Esophagus (tissue), 2 donors: ENCODE measurements at regions not wholly inside any gene's neighbourhood (a gene's known extent, or its start where the extent isn't known, plus 50 kb on each side); places are given as distances from the start of the nearest gene placed in this dataset.

Source experiments
- H3K27ac ChIP-seq, 2 donors: one replicate each; pipeline ENCODE4 v1.5.1; 2013; ENCODE audit warnings: low read depth in 2 of 2, mild to moderate bottlenecking in 2 of 2, inconsistent platforms in 1 of 2, low read length in 1 of 2, moderate library complexity in 1 of 2
- H3K27me3 ChIP-seq, 2 donors: one replicate each; pipeline ENCODE4 v1.6.1; 2013; ENCODE audit warnings: low read length in 2 of 2, control low read depth in 1 of 2, mild to moderate bottlenecking in 1 of 2; ENCODE audit not compliant: insufficient read depth in 2 of 2, control insufficient read depth in 1 of 2
- H3K36me3 ChIP-seq, 2 donors: one replicate each; pipeline ENCODE4 v1.6.1; 2013; ENCODE audit warnings: low read length in 1 of 2; ENCODE audit not compliant: control insufficient read depth in 2 of 2, insufficient read depth in 2 of 2
- H3K4me1 ChIP-seq, 2 donors: one replicate each; pipeline ENCODE4 v1.6.1; 2013; ENCODE audit warnings: low read length in 1 of 2; ENCODE audit not compliant: control insufficient read depth in 2 of 2, insufficient read depth in 2 of 2
- H3K4me3 ChIP-seq, 2 donors: one replicate each; pipeline ENCODE4 v1.5.1; 2013; ENCODE audit warnings: low read length in 2 of 2, mild to moderate bottlenecking in 2 of 2, low read depth in 1 of 2, moderate library complexity in 1 of 2
- H3K9me3 ChIP-seq, 2 donors: one replicate each; pipeline ENCODE4 v1.6.1; 2013; ENCODE audit warnings: mild to moderate bottlenecking in 2 of 2, low read depth in 1 of 2, low read length in 1 of 2, moderate library complexity in 1 of 2; ENCODE audit not compliant: control insufficient read depth in 2 of 2, insufficient read depth in 1 of 2
- WGBS, 2 donors: extraction: QIAGEN DNeasy Blood & Tissue Kit; methylation state at CpG; one replicate each; pipeline ENCODE4 v1.1.7; 2013; 5-methylcytosine and 5-hydroxymethylcytosine counted together
- donor health status: healthy with polysubstance abuse.
- donor health status: Bipolar disorder and iron deficiency.

DNA sequence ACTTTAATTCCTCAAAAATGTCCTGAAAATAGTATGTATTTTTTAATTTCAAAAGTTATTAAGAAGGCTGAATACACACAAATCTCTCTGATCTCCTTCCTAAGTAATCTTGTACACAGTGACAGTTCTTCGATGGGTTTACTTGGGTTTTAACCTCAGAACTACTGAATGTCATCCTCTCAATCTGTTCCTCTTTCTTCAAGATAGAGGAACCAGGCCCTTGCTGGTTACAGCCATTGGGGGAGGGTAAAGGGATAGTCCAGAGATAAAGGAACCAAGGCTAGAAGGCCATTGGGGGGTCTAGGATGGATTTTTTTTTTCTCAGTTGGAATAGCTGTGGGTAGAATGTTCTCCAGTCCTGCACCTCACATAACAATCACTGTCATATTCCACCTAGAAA is 224.9 kb downstream of the SKIDA1 start:
- Histone ChIP-seq H3K27me3 (no peaks in the 10 kb centered on the region), H3K4me1 (no peaks in the 10 kb centered on the region), H3K27ac (no peak overlapping the region), H3K9me3 (no peaks in the 10 kb centered on the region), H3K36me3 (no peaks in the 10 kb centered on the region), H3K4me3 (no peak overlapping the region)
- 57 to 75% methylated on average over 1 of the region's 1 CpG for WGBS, 2 donors

GRCh38 chr10:21299330-21299729 is 226.2 kb downstream of the SKIDA1 start:
- 93 to 95% methylated on average over 7 of the region's 7 CpGs for WGBS, 2 donors
- Histone ChIP-seq H3K9me3 (no peaks in the 10 kb centered on the region), H3K36me3 (no peaks in the 10 kb centered on the region), H3K27me3 (no peaks in the 10 kb centered on the region), H3K27ac (no peak overlapping the region), H3K4me1 (no peaks in the 10 kb centered on the region), H3K4me3 (no peak overlapping the region)

DNA sequence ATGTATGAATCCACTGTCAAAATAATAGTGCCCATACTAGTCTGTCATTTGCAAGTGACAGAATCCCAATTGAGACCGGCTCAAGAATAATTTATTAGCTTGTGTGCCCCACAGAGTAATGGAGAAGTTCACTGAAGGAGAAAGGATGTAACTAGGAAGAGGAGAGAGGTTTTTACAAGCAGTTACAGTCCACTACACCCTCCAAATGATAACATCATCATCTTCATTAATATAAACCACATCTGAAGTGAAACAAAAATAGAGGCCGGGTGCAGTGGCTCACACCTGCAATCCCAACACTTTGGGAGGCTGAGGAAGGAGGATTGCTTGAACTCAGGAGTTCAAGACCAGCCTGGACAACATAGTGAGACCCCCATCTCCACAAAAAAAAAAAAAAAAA is 226.8 kb downstream of the SKIDA1 start:
- Histone ChIP-seq H3K27me3 (no peaks in the 10 kb centered on the region), H3K4me1 (peaks cover 0 to 1% of the 10 kb centered on the region in 2 donors), H3K4me3 (no peak overlapping the region), H3K36me3 (no peaks in the 10 kb centered on the region), H3K27ac (no peak overlapping the region), H3K9me3 (no peaks in the 10 kb centered on the region)
- 85 to 89% methylated on average over 2 of the region's 2 CpGs for WGBS, 2 donors

DNA sequence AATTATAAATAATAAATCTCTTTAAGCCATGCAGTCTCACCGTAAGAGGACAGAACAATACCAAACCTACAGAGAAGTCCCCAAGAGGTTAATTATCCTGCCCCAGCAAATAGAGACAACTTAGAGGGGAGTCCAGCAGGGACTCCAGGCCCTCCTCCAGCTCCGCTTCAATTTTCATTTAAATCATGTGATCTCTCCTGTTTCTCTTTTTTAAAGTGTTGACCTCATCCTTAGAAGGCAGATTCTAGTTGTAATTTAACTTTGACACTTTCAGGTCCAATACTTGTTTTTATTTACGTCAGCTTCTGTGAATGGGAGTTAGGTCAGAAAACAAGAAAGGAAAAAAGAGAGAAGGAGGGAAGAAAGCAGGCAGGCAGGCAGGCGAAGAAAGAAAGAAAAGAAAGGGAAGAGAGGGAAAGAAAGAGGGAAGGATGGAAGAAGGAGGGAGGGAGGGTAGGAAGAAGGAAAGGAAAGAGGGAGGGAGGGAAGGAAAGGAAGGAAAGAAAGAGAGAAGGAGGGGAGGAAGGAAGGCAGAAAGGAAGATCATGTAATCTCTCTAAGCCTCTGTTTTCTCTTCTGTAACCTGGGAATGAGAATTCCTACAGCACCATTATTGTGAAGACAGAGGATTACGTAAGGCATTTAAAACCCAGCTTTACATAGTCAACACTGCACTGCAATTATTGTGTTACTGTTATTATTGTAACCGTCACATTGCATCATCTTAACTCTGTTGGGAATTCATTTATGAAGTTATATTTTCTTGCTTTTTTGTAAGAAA is 227.7 kb downstream of the SKIDA1 start:
- no peaks in the 10 kb centered on the region for H3K9me3 ChIP-seq
- H3K4me3 ChIP-seq, result no peak overlapping the region
- H3K27ac ChIP-seq, result no peak overlapping the region
- no peaks in the 10 kb centered on the region for H3K27me3 ChIP-seq
- 78 to 83% methylated on average over 6 of the region's 6 CpGs for WGBS, 2 donors
- peaks cover 0 to 2% of the 10 kb centered on the region in 2 donors for H3K4me1 ChIP-seq
- no peaks in the 10 kb centered on the region for H3K36me3 ChIP-seq

DNA sequence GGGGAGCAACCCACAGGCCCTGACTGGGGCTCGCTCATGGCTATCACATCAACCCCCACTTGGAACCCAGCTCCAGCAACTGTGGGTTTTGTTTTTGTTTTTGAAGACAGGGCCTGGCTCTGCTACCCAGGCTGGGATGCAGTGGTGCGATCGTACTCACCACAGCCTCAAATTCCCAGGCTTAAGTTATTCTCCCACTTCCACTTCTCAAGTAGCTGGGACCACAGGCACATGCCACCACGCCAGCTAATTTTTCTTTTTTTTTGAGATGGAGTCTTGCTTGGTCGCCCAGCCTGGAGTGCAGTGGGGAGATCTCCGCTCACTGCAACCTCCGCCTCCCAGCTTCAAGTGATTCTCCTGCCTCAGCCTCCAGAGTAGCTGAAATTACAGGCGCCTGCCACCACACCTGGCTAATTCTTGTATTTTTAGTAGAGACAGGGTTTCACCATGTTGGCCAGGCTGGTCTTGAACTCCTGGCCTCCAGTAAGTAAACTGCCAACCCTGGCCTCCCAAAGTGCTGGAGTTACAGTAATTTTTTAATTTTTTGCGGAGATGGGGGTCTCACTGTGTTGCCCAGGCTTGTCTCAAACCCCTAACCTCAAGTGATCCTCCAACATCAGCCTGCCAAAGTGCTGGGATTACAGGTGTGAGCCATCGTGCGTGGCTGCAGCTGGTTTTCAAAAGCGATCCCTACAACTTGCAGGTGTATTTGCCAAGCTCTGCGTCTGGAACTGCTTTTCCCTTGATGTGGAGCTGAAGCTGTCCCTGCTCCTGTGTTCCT is 228.7 kb downstream of the SKIDA1 start:
- no peaks in the 10 kb centered on the region for H3K27me3 ChIP-seq

DNA sequence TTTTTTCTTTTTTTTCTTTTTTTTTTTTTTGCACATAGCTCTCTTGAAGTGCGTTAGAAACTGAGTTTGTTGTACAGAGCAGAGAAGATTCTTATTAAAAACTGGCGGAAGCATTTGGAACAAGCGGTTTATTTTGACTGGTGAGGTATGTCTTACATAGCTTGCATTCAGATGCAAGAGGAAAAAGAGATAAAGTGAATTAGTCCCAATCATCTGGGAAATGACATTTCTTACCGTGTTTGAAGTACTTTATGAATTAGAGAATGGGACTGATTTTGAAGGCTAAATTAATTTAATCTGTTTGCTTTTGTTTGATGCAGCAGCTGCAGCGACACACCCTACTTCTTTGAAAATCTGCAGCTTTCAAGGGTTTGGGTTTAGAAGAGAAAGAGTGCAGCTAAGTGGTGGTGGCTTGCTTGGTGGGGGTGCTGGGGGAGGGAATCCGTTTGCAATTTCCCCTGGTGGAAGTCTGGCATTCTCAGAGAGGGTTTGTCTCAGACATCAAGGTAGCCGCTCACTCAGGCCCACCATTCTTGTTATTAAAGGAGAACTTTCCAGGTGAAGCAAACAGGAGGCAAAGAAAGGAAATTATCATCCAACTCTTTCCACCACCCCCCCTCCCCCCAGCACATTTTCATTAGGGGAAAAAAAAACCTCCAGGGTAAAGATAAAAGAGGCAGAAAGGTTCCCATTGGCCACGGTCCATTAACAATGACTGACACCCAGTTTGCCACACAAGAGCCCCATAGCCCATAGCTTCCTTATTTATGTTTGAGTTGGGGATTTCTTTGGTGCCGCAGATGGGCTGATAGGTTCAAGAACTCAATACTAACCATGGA is 231.7 kb downstream of the SKIDA1 start:
- no peaks in the 10 kb centered on the region for H3K9me3 ChIP-seq
- H3K4me1 ChIP-seq, result peaks cover 0 to 2% of the 10 kb centered on the region in 2 donors
- H3K4me3 ChIP-seq, result no peak overlapping the region
- no peaks in the 10 kb centered on the region for H3K27me3 ChIP-seq
- no peak overlapping the region for H3K27ac ChIP-seq
- 52% methylated on average over 9 of the region's 9 CpGs for WGBS, 2 donors
- no peaks in the 10 kb centered on the region for H3K36me3 ChIP-seq

More for the DNA sequence above, 228.7 kb downstream of the SKIDA1 start:
- peaks cover 0 to 2% of the 10 kb centered on the region in 2 donors for H3K4me1 ChIP-seq
- H3K27ac ChIP-seq, result no peak overlapping the region
- H3K4me3 ChIP-seq, result no peak overlapping the region
- no peaks in the 10 kb centered on the region for H3K36me3 ChIP-seq
- no peaks in the 10 kb centered on the region for H3K9me3 ChIP-seq
- WGBS, 2 donors, result 94% methylated on average over 13 of the region's 13 CpGs

DNA sequence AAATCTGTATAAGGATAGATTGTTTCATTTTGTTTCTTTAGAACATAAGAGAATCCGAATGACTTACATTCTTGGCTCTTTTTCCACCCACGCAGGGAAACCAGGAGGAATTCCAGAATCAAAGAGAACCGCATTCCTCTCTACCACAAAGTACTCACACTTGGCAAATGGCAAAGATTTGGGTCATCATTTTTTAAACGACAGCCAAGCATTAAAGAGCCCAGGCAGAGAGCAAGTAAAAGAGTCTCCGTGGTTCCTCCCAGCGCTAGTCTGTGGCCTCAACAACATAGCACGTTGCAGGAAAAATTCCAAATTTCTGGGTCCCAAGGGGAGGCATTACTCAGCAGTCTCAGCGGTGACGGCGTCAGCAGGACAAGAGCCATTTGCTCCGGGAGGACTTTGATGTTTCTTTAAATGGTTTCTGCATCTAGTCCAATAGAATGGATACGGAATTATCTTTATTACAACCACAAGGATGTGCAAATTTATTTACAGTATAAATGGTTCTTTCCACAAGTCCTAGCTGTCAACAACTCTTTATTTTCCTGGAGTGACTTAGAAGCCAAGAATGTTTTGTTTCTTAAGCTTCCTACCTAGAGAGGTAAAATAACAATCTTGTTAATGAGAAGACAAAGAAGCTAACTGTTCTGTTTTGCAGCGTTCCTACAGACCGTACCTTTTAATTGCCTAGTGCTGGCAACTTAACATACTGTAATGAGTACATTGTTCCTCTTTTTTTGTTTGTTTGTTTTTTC is 232.5 kb downstream of the SKIDA1 start:
- no peaks in the 10 kb centered on the region for H3K27me3 ChIP-seq
- peaks cover 0 to 2% of the 10 kb centered on the region in 2 donors for H3K4me1 ChIP-seq
- peak overlapping the region in 1 of 2 donors; percentile 27 for H3K4me3 ChIP-seq
- 4% methylated on average over 14 of the region's 14 CpGs for WGBS, 2 donors
- no peak overlapping the region for H3K27ac ChIP-seq
- H3K36me3 ChIP-seq, result no peaks in the 10 kb centered on the region
- H3K9me3 ChIP-seq, result no peaks in the 10 kb centered on the region

DNA sequence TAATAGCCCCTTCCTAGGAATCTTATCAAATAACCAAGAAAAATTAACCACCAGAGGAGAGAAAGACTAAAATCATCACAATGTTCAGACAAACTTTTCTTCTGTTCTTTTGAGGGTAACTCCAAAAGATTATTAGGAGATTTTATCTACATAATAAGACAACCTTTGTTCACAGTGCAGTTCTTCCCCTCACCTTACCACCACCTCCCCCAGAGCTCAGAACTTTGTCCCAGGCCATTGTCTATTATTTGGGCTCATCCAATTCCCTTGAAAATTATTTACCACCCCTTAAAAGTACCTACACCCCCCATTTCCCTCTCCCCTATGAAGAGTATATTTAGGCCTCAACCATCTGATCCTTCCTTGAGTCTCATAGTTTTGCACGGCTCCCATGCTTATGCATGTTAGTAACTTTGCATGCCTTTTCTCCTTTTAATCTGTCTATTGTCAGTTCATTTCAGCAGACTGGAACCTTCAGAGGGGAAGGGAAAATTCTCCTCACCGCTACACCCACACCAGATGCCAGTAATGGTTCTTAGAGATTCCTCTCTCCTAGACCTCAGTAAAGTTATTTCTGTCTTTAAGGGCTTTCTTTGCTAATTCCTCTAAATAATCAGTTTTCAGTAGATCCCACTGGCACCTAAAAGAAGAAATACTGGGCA is 234.9 kb downstream of the SKIDA1 start:
- Histone ChIP-seq H3K27me3 (no peaks in the 10 kb centered on the region), H3K9me3 (no peaks in the 10 kb centered on the region), H3K4me1 (peaks cover 0 to 2% of the 10 kb centered on the region in 2 donors), H3K36me3 (no peaks in the 10 kb centered on the region), H3K27ac (no peak overlapping the region), H3K4me3 (no peak overlapping the region)
- WGBS, 2 donors, result 66 to 94% methylated on average over 2 of the region's 2 CpGs
